ENCODE measurements at regions not wholly inside any gene's neighbourhood (a gene's known extent, or its start where the extent isn't known, plus 50 kb on each side); places are given as distances from the start of the nearest gene placed in this dataset.
A peak's percentile ranks its signal among the peaks of the same experiment; 100 is the strongest.

- H3K4me1 ChIP-seq (ENCODE audit: insufficient read depth, low read length), result no peaks in the 10 kb centered on the region
- ChIA-PET CTCF (no interaction called here), POLR2A (no interaction called here)
- Mint-ChIP-seq H3K9me3 (peaks cover 0 to 3% (median 0%) of the 10 kb centered on the region in 5 donors), H3K27ac (no peak overlapping the region), H3K27me3 (no peaks in the 10 kb centered on the region), H3K4me3 (no peak overlapping the region), H3K36me3 (no peaks in the 10 kb centered on the region), H3K4me1 (peaks cover 0 to 6% (median 4%) of the 10 kb centered on the region in 3 donors)
- H3K9me3 ChIP-seq (ENCODE audit: low read length), result no peaks in the 10 kb centered on the region
- H3K4me3 ChIP-seq (ENCODE audit: low read length), result no peak overlapping the region
- no peak for DNase-seq
- no peaks in the 10 kb centered on the region for H3K27me3 ChIP-seq (ENCODE audit: insufficient read depth, low read length, poor library complexity, severe bottlenecking)
- no peaks in the 10 kb centered on the region for H3K36me3 ChIP-seq (ENCODE audit: insufficient read depth, low read length)
- no peak overlapping the region for H3K27ac ChIP-seq (ENCODE audit: low read depth, low read length)
These were observed 356.1 kb upstream of the SLITRK1 start for GRCh38 chr13:84238381-84238780.

- no peak overlapping the region for H3K4me3 Mint-ChIP-seq
- no peak overlapping the region for H3K27ac ChIP-seq (ENCODE audit: low read depth, low read length)
- H3K4me1 ChIP-seq (ENCODE audit: insufficient read depth, low read length), result no peaks in the 10 kb centered on the region
- ChIA-PET CTCF (no interaction called here), POLR2A (no interaction called here)
- H3K27me3 Mint-ChIP-seq, result no peaks in the 10 kb centered on the region
- DNase-seq, result no peak
- no peaks in the 10 kb centered on the region for H3K27me3 ChIP-seq (ENCODE audit: insufficient read depth, low read length, poor library complexity, severe bottlenecking)
- H3K9me3 ChIP-seq (ENCODE audit: low read length), result no peaks in the 10 kb centered on the region
- H3K9me3 Mint-ChIP-seq, result peaks cover 0 to 3% (median 0%) of the 10 kb centered on the region in 5 donors
- peaks cover 0 to 6% (median 4%) of the 10 kb centered on the region in 3 donors for H3K4me1 Mint-ChIP-seq
- H3K27ac Mint-ChIP-seq, result peak overlapping the region in 1 of 8 donors; percentile 66
- H3K36me3 ChIP-seq (ENCODE audit: insufficient read depth, low read length), result no peaks in the 10 kb centered on the region
- no peaks in the 10 kb centered on the region for H3K36me3 Mint-ChIP-seq
- no peak overlapping the region for H3K4me3 ChIP-seq (ENCODE audit: low read length)
These were observed 354.9 kb upstream of the SLITRK1 start for GRCh38 chr13:84237143-84237542.

- Histone ChIP-seq H3K9me3 (ENCODE audit: low read length) (no peaks in the 10 kb centered on the region), H3K4me1 (ENCODE audit: insufficient read depth, low read length) (no peaks in the 10 kb centered on the region), H3K4me3 (ENCODE audit: low read length) (no peak overlapping the region), H3K27ac (ENCODE audit: low read depth, low read length) (no peak overlapping the region), H3K27me3 (ENCODE audit: insufficient read depth, low read length, poor library complexity, severe bottlenecking) (no peaks in the 10 kb centered on the region), H3K36me3 (ENCODE audit: insufficient read depth, low read length) (no peaks in the 10 kb centered on the region)
- Mint-ChIP-seq H3K4me3 (no peak overlapping the region), H3K4me1 (peaks cover 0 to 6% (median 4%) of the 10 kb centered on the region in 3 donors), H3K9me3 (no peaks in the 10 kb centered on the region), H3K27me3 (no peaks in the 10 kb centered on the region), H3K36me3 (no peaks in the 10 kb centered on the region), H3K27ac (no peak overlapping the region)
- ChIA-PET CTCF (no interaction called here), POLR2A (no interaction called here)
- no peak for DNase-seq
These were observed 352.1 kb upstream of the SLITRK1 start for GRCh38 chr13:84234416-84234815.

- no peaks in the 10 kb centered on the region for H3K27me3 ChIP-seq (ENCODE audit: insufficient read depth, low read length, poor library complexity, severe bottlenecking)
- H3K27ac ChIP-seq (ENCODE audit: low read depth, low read length), result no peak overlapping the region
- Mint-ChIP-seq H3K4me1 (no peaks in the 10 kb centered on the region), H3K36me3 (no peaks in the 10 kb centered on the region), H3K27ac (no peak overlapping the region), H3K4me3 (no peak overlapping the region), H3K27me3 (no peaks in the 10 kb centered on the region), H3K9me3 (no peaks in the 10 kb centered on the region)
- ChIA-PET CTCF (no interaction called here), POLR2A (no interaction called here)
- no peak for DNase-seq
- no peaks in the 10 kb centered on the region for H3K9me3 ChIP-seq (ENCODE audit: low read length)
- no peaks in the 10 kb centered on the region for H3K4me1 ChIP-seq (ENCODE audit: insufficient read depth, low read length)
- no peak overlapping the region for H3K4me3 ChIP-seq (ENCODE audit: low read length)
- no peaks in the 10 kb centered on the region for H3K36me3 ChIP-seq (ENCODE audit: insufficient read depth, low read length)
These were observed 348.3 kb upstream of the SLITRK1 start for GRCh38 chr13:84230568-84230967.

- ChIA-PET CTCF (no interaction called here), POLR2A (no interaction called here)
- no peaks in the 10 kb centered on the region for H3K27me3 ChIP-seq (ENCODE audit: insufficient read depth, low read length, poor library complexity, severe bottlenecking)
- no peak overlapping the region for H3K4me3 ChIP-seq (ENCODE audit: low read length)
- no peaks in the 10 kb centered on the region for H3K4me1 ChIP-seq (ENCODE audit: insufficient read depth, low read length)
- Mint-ChIP-seq H3K4me3 (no peak overlapping the region), H3K9me3 (no peaks in the 10 kb centered on the region), H3K27me3 (peaks cover 0 to 3% of the 10 kb centered on the region in 2 donors), H3K4me1 (no peaks in the 10 kb centered on the region), H3K36me3 (no peaks in the 10 kb centered on the region), H3K27ac (no peak overlapping the region)
- H3K27ac ChIP-seq (ENCODE audit: low read depth, low read length), result no peak overlapping the region
- H3K36me3 ChIP-seq (ENCODE audit: insufficient read depth, low read length), result no peaks in the 10 kb centered on the region
- DNase-seq, result no peak
- no peaks in the 10 kb centered on the region for H3K9me3 ChIP-seq (ENCODE audit: low read length)
These were observed 328.8 kb upstream of the SLITRK1 start for GRCh38 chr13:84211048-84211447.

- Mint-ChIP-seq H3K9me3 (no peaks in the 10 kb centered on the region), H3K27ac (no peak overlapping the region), H3K4me1 (no peaks in the 10 kb centered on the region), H3K27me3 (no peaks in the 10 kb centered on the region), H3K4me3 (no peak overlapping the region), H3K36me3 (no peaks in the 10 kb centered on the region)
- CTCF ChIA-PET, result no interaction called here
- no peaks in the 10 kb centered on the region for H3K9me3 ChIP-seq (ENCODE audit: low read length)
- no peaks in the 10 kb centered on the region for H3K4me1 ChIP-seq (ENCODE audit: insufficient read depth, low read length)
- H3K4me3 ChIP-seq (ENCODE audit: low read length), result no peak overlapping the region
- no peak for DNase-seq
- no peaks in the 10 kb centered on the region for H3K36me3 ChIP-seq (ENCODE audit: insufficient read depth, low read length)
- H3K27me3 ChIP-seq (ENCODE audit: insufficient read depth, low read length, poor library complexity, severe bottlenecking), result no peaks in the 10 kb centered on the region
- POLR2A ChIA-PET, result no interaction called here
- H3K27ac ChIP-seq (ENCODE audit: low read depth, low read length), result no peak overlapping the region
These were observed 326.1 kb upstream of the SLITRK1 start for GRCh38 chr13:84208246-84208910.

GRCh38 chr13:84207509-84207908, 325.2 kb upstream of the SLITRK1 start:
- Histone ChIP-seq H3K27me3 (ENCODE audit: insufficient read depth, low read length, poor library complexity, severe bottlenecking) (no peaks in the 10 kb centered on the region), H3K4me1 (ENCODE audit: insufficient read depth, low read length) (no peaks in the 10 kb centered on the region), H3K4me3 (ENCODE audit: low read length) (no peak overlapping the region), H3K9me3 (ENCODE audit: low read length) (no peaks in the 10 kb centered on the region), H3K27ac (ENCODE audit: low read depth, low read length) (no peak overlapping the region), H3K36me3 (ENCODE audit: insufficient read depth, low read length) (no peaks in the 10 kb centered on the region)
- Mint-ChIP-seq H3K36me3 (no peaks in the 10 kb centered on the region), H3K27ac (no peak overlapping the region), H3K27me3 (no peaks in the 10 kb centered on the region), H3K4me3 (no peak overlapping the region), H3K9me3 (no peaks in the 10 kb centered on the region), H3K4me1 (no peaks in the 10 kb centered on the region)
- CTCF ChIA-PET, result no interaction called here
- POLR2A ChIA-PET, result no interaction called here
- DNase-seq, result no peak

GRCh38 chr13:84200971-84201370, 318.7 kb upstream of the SLITRK1 start:
- no peak for DNase-seq
- H3K4me3 ChIP-seq (ENCODE audit: low read length), result no peak overlapping the region
- H3K4me3 Mint-ChIP-seq, result no peak overlapping the region
- H3K27ac Mint-ChIP-seq, result no peak overlapping the region
- no peaks in the 10 kb centered on the region for H3K9me3 ChIP-seq (ENCODE audit: low read length)
- no peaks in the 10 kb centered on the region for H3K27me3 ChIP-seq (ENCODE audit: insufficient read depth, low read length, poor library complexity, severe bottlenecking)
- no peaks in the 10 kb centered on the region for H3K36me3 Mint-ChIP-seq
- POLR2A ChIA-PET, result no interaction called here
- no peaks in the 10 kb centered on the region for H3K27me3 Mint-ChIP-seq
- peaks cover 0 to 5% (median 0%) of the 10 kb centered on the region in 3 donors for H3K4me1 Mint-ChIP-seq
- H3K4me1 ChIP-seq (ENCODE audit: insufficient read depth, low read length), result no peaks in the 10 kb centered on the region
- H3K27ac ChIP-seq (ENCODE audit: low read depth, low read length), result no peak overlapping the region
- H3K36me3 ChIP-seq (ENCODE audit: insufficient read depth, low read length), result no peaks in the 10 kb centered on the region
- CTCF ChIA-PET, result no interaction called here
- H3K9me3 Mint-ChIP-seq, result peaks cover 0 to 4% (median 0%) of the 10 kb centered on the region in 5 donors

GRCh38 chr13:84192125-84192524, 309.9 kb upstream of the SLITRK1 start:
- H3K27me3 Mint-ChIP-seq, result no peaks in the 10 kb centered on the region
- H3K27ac ChIP-seq (ENCODE audit: low read depth, low read length), result no peak overlapping the region
- ChIA-PET CTCF (no interaction called here), POLR2A (no interaction called here)
- no peaks in the 10 kb centered on the region for H3K36me3 Mint-ChIP-seq
- DNase-seq, result no peak
- H3K4me3 ChIP-seq (ENCODE audit: low read length), result no peak overlapping the region
- no peaks in the 10 kb centered on the region for H3K36me3 ChIP-seq (ENCODE audit: insufficient read depth, low read length)
- H3K4me3 Mint-ChIP-seq, result no peak overlapping the region
- H3K27me3 ChIP-seq (ENCODE audit: insufficient read depth, low read length, poor library complexity, severe bottlenecking), result no peaks in the 10 kb centered on the region
- no peaks in the 10 kb centered on the region for H3K4me1 Mint-ChIP-seq
- peaks cover 0 to 12% (median 5%) of the 10 kb centered on the region in 5 donors for H3K9me3 Mint-ChIP-seq
- no peak overlapping the region for H3K27ac Mint-ChIP-seq
- H3K9me3 ChIP-seq (ENCODE audit: low read length), result no peaks in the 10 kb centered on the region
- H3K4me1 ChIP-seq (ENCODE audit: insufficient read depth, low read length), result no peaks in the 10 kb centered on the region
